HCT116 (cell line): ENCODE measurements at regions not wholly inside any gene's neighbourhood (a gene's known extent, or its start where the extent isn't known, plus 50 kb on each side); places are given as distances from the start of the nearest gene placed in this dataset.

Source experiments
- ATAC-seq: fragments of 200-7000 bp; cut with Tn5 transposase; 2 replicates; pipeline ENCODE4 v1.9.1; 2020; ENCODE audit warnings: mild to moderate bottlenecking, moderate library complexity
- BruUV-seq: library from RNA; stranded (reverse); fragments of 400-500 nt; replicated peaks from 2 replicates; lab custom pipeline; 2021; lab: Mats Ljungman, UMichigan
- CTCF ChIA-PET: fragments of 300-600 bp; sonication (Branson Sonifier 250); formaldehyde crosslinking; loops from one replicate; lab custom pipeline; 2021; ENCODE audit warnings: antibody characterized with exemption; lab: Charles Lee
- POLR2A ChIA-PET: fragments of 300-600, 350-600 bp; sonication (Branson Sonifier 250); formaldehyde crosslinking; loops from one replicate; lab custom pipeline; 2021; ENCODE audit warnings: antibody characterized with exemption; lab: Charles Lee
- RAD21 ChIA-PET, 2 experiments: fragments of 300-600 bp; sonication (Branson Sonifier 250); formaldehyde crosslinking; loops; one replicate each; lab custom pipeline; 2023; ENCODE audit warnings: low total read pairs in 2 of 2; ENCODE audit not compliant: uncharacterized antibody in 2 of 2, unreplicated experiment in 2 of 2, low non-redundant PET in 1 of 2; lab: Charles Lee
- DNase-seq: peaks from one replicate; pipeline ENCODE4 v3.0.0-alpha.2; 2010; ENCODE audit warnings: low read depth, low spot score
- H2AFZ ChIP-seq: fragments of 200-600 bp; shearing (Covaris generic), sonication (generic); 2 replicates; pipeline ENCODE4 v1.6.1; 2017; ENCODE audit warnings: low read depth, mixed run types, mixed read lengths, antibody characterized with exemption, low read length; ENCODE audit not compliant: poor library complexity, severe bottlenecking
- H3K27ac ChIP-seq: 2 replicates; pipeline ENCODE4 v1.5.1; 2012; ENCODE audit warnings: low read depth, low read length
- H3K27me3 ChIP-seq: fragments of 200-600 bp; sonication (generic); 2 replicates; pipeline ENCODE4 v1.6.1; 2016; ENCODE audit warnings: mixed run types, low read length, mixed read lengths; ENCODE audit not compliant: insufficient read depth
- H3K36me3 ChIP-seq, 2 experiments: fragments of 200-500 bp in 1 of 2; fragments of 200-600 bp in 1 of 2; sonication (Bioruptor generic) in 1 of 2; sonication (generic) in 1 of 2; 2 replicates each; pipeline versions ENCODE4 v1.5.1 to v1.6.1; 2014 to 2016; ENCODE audit warnings: low read length in 2 of 2, inconsistent platforms in 1 of 2, mixed read lengths in 1 of 2, mixed run types in 1 of 2; ENCODE audit not compliant: insufficient read depth in 2 of 2, control insufficient read depth in 1 of 2
- H3K4me1 ChIP-seq, 2 experiments: fragments of 200-600 bp in 1 of 2; sonication (generic) in 1 of 2; 2 replicates each; pipeline versions ENCODE4 v1.5.1 to v1.6.1; 2012 to 2017; ENCODE audit warnings: low read length in 2 of 2, inconsistent platforms in 1 of 2, mild to moderate bottlenecking in 1 of 2, mixed read lengths in 1 of 2, mixed run types in 1 of 2, moderate library complexity in 1 of 2; ENCODE audit not compliant: insufficient read depth in 2 of 2, control insufficient read depth in 1 of 2
- H3K4me2 ChIP-seq: fragments of 200-600 bp; sonication (generic); 2 replicates; pipeline ENCODE4 v1.6.1; 2017; ENCODE audit warnings: mixed run types, low read length, mixed read lengths
- H3K4me3 ChIP-seq, 2 experiments: fragments of 200-600 bp in 1 of 2; sonication (generic) in 1 of 2; replicated peaks in 1 of 2; 2 replicates each; pipeline ENCODE4 v1.5.1; 2011 to 2016; ENCODE audit warnings: low read length in 2 of 2, control low read depth in 1 of 2, low read depth in 1 of 2, mild to moderate bottlenecking in 1 of 2, mixed read lengths in 1 of 2, mixed run types in 1 of 2
- H3K79me2 ChIP-seq: fragments of 200-600 bp; sonication (generic); 2 replicates; pipeline ENCODE4 v1.6.1; 2017; ENCODE audit warnings: mild to moderate bottlenecking, mixed run types, low read length, moderate library complexity, mixed read lengths; ENCODE audit not compliant: insufficient read depth
- H3K9ac ChIP-seq: fragments of 200-600 bp; sonication (generic); 2 replicates; pipeline ENCODE4 v1.6.1; 2016; ENCODE audit warnings: low read length, mixed read lengths
- H3K9me2 ChIP-seq: fragments of 200-600 bp; sonication (generic), shearing (Covaris generic); 2 replicates; pipeline ENCODE4 v1.6.1; 2017; ENCODE audit warnings: mixed run types, mild to moderate bottlenecking, moderate library complexity; ENCODE audit not compliant: insufficient read depth
- H3K9me3 ChIP-seq, 2 experiments: fragments of 200-500 bp in 1 of 2; fragments of 200-600 bp in 1 of 2; sonication (Bioruptor generic) in 1 of 2; sonication (generic) in 1 of 2; 2 replicates each; pipeline ENCODE4 v1.6.1; 2014 to 2017; ENCODE audit warnings: low read length in 2 of 2, mixed read lengths in 2 of 2, inconsistent platforms in 1 of 2, low read depth in 1 of 2, mild to moderate bottlenecking in 1 of 2, mixed run types in 1 of 2, moderate library complexity in 1 of 2; ENCODE audit not compliant: control insufficient read depth in 1 of 2, insufficient read depth in 1 of 2
- H4K20me1 ChIP-seq: fragments of 200-600 bp; sonication (generic), shearing (Covaris generic); 2 replicates; pipeline ENCODE4 v1.6.1; 2017; ENCODE audit warnings: mixed run types, mild to moderate bottlenecking, moderate library complexity; ENCODE audit not compliant: insufficient read depth
- CBX3 ChIP-seq: IDR thresholded peaks from 2 replicates; pipeline ENCODE4 v1.6.1; 2012; ENCODE audit warnings: low read depth
- EZH2 ChIP-seq: fragments of 200-600 bp; sonication (generic); IDR thresholded peaks from 2 replicates; pipeline ENCODE4 v1.6.1; 2017; ENCODE audit warnings: antibody characterized with exemption, mixed run types
- RAD21 ChIP-seq: IDR thresholded peaks from 2 replicates; pipeline ENCODE4 v1.6.1; 2012; ENCODE audit warnings: low read depth, mild to moderate bottlenecking
- intact Hi-C: fragments of 100-400 bp; cut with micrococcal nuclease; formaldehyde crosslinking; loops from 2 replicates; pipeline ENCODE4 v1.10.0; 2022
- TF ChIP-seq, protein P1 (sequence below): IDR thresholded peaks from 2 replicates; pipeline ENCODE4 v1.6.1; 2011; ENCODE audit warnings: mild to moderate bottlenecking, low read length, moderate library complexity; ENCODE audit not compliant: insufficient replicate concordance; ENCODE audit errors: extremely low read depth
- TF ChIP-seq, protein P2 (sequence below), 3 experiments: fragments of 200-600 bp in 1 of 3; sonication (generic) in 1 of 3; IDR thresholded peaks in 2 of 3; conservative IDR thresholded peaks in 1 of 3; 2 replicates each; pipeline ENCODE4 v1.5.1; 2012 to 2017; ENCODE audit warnings: low read depth in 2 of 3, low read length in 2 of 3, antibody characterized with exemption in 1 of 3, borderline replicate concordance in 1 of 3, control low read depth in 1 of 3, mild to moderate bottlenecking in 1 of 3, mixed read lengths in 1 of 3, mixed run types in 1 of 3, moderate library complexity in 1 of 3; ENCODE audit not compliant: insufficient read depth in 1 of 3

- TF ChIP-seq, protein P1, sequence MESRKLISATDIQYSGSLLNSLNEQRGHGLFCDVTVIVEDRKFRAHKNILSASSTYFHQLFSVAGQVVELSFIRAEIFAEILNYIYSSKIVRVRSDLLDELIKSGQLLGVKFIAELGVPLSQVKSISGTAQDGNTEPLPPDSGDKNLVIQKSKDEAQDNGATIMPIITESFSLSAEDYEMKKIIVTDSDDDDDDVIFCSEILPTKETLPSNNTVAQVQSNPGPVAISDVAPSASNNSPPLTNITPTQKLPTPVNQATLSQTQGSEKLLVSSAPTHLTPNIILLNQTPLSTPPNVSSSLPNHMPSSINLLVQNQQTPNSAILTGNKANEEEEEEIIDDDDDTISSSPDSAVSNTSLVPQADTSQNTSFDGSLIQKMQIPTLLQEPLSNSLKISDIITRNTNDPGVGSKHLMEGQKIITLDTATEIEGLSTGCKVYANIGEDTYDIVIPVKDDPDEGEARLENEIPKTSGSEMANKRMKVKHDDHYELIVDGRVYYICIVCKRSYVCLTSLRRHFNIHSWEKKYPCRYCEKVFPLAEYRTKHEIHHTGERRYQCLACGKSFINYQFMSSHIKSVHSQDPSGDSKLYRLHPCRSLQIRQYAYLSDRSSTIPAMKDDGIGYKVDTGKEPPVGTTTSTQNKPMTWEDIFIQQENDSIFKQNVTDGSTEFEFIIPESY = no peak
- TF ChIP-seq CBX3 = no peak
Measured at GRCh38 chr13:40338217-40338616, 328.2 kb downstream of the FOXO1 start (continued).

DNA sequence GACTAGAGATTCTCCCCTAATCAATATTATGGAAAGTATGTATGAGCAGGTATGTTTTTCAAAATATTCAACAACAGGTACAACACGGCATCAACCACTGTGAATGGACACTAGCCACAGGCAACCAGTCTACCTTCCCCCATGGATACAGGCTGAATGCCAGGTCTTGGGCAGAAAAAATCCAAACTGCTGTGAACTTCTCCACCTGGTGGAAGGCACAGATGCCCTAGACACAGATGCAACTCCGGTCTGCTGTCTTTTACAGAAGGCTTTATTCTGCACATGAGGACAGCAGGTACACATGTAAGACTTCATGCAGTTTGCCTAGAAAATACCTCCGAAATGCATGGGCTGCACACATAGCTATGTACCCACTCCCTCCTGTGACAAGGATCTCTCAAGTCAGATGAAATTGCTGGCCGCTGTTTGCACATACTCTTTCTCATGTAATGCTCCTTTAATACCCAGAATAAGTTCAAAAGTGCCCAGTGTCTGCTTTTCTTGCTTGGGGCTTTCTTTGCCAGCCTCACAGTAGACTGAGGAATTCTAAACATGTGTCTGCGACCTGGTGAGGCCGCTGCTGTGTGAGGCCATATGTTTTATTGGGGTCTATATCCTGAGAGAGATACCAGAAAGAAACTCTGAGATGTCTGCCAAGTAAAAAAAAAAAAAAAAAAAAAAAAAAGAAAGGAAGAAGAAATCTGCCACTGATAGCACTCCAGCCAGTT, 325.9 kb downstream of the FOXO1 start:
- Histone ChIP-seq H3K9me2 (no peaks in the 10 kb centered on the region), H2AFZ (no peak overlapping the region), H3K4me1 (no peaks in the 10 kb centered on the region; a peak in 1 of 4 replicates), H4K20me1 (no peaks in the 10 kb centered on the region), H3K79me2 (no peaks in the 10 kb centered on the region), H3K27me3 (no peaks in the 10 kb centered on the region), H3K27ac (no peak overlapping the region), H3K9me3 (no peaks in the 10 kb centered on the region), H3K36me3 (no peaks in the 10 kb centered on the region), H3K9ac (no peak overlapping the region), H3K4me3 (no peak overlapping the region), H3K4me2 (no peak overlapping the region)
- DNase-seq = no peak
- intact Hi-C loops = no loop called here
- no TSS peak for BruUV-seq
- TF ChIP-seq, protein P2, sequence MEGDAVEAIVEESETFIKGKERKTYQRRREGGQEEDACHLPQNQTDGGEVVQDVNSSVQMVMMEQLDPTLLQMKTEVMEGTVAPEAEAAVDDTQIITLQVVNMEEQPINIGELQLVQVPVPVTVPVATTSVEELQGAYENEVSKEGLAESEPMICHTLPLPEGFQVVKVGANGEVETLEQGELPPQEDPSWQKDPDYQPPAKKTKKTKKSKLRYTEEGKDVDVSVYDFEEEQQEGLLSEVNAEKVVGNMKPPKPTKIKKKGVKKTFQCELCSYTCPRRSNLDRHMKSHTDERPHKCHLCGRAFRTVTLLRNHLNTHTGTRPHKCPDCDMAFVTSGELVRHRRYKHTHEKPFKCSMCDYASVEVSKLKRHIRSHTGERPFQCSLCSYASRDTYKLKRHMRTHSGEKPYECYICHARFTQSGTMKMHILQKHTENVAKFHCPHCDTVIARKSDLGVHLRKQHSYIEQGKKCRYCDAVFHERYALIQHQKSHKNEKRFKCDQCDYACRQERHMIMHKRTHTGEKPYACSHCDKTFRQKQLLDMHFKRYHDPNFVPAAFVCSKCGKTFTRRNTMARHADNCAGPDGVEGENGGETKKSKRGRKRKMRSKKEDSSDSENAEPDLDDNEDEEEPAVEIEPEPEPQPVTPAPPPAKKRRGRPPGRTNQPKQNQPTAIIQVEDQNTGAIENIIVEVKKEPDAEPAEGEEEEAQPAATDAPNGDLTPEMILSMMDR (IDR thresholded peaks at IDR 0.05 in 2 of 3, conservative IDR thresholded peaks at IDR 0.05 in 1 of 3; ENCODE audit: borderline replicate concordance in 1 of 3, insufficient read depth in 1 of 3, low read depth in 2 of 3, low read length in 2 of 3) = 0 out of 6 replicates have a peak, but pooled peaks of 1 of the 3 experiments have one; percentile 7
- TF ChIP-seq EZH2 = no peak
- peak; percentile 22; the same call in 1 of the 2 replicates for TF ChIP-seq RAD21
- ChIA-PET RAD21 (no interaction called here), POLR2A (no interaction called here), CTCF (no interaction called here)
- ATAC-seq = no peak
